HG02642 (cell line): ENCODE measurements at regions not wholly inside any gene's neighbourhood (a gene's known extent, or its start where the extent isn't known, plus 50 kb on each side); places are given as distances from the start of the nearest gene placed in this dataset.

Source experiments
- ATAC-seq: cut with Tn5 transposase; IDR thresholded peaks from one replicate; pipeline ENCODE4 v1.9.1; 2021; ENCODE audit warnings: mild to moderate bottlenecking; ENCODE audit not compliant: unreplicated experiment, poor library complexity

DNA sequence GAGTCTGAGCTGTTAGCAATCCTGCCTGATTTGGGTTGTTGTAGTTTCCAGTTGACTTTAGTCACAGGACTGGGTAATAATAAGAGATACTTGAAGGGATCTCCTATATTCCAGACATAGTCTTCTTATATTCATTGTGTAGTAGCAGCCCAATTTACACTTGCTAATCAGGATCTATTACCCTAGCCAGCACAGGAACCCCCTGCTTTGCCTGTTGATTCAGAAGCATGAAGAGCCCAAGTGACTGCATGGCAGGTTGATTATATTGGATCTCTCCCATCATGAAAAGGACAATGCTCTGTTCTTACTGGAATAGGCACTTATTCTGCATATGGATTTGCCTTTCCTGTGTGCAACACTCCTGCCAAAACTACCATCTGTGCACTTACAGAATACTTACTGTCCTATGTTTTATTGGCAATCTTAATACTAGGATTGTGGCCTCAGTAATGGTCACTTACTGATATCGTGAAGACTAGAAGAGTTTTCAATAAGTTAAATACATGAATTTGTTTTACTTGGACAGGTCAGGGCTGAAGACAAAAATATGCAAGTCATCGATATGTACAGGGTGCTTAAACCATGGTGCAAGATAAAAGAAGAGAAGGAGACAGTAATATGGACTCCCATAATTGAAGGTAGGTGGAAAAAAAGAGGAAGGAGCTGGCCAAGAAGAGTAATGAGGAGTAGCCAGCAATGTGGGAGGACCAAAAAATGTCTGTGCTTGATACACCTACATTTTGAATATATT is 304.1 kb downstream of the MCTP2 start:
- no peak for ATAC-seq

DNA sequence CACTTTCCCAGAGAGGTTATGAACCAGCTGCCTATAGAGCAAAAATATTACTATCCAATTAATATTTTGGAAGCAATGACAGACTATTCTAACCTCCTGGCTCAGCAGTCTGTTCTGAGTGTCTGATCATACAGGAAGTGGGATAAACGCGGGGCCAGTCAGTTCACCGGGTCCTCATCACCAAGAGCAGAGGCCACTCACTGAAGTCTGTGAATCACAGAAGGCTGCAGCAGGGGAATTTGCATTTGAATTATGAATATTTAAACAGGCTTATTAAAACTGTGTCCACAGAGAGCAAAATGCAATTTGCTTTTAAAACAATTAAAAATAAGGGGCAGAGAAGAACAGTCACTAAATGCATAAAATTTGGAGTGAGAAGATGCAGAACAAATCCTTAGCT is 305.2 kb downstream of the MCTP2 start:
- no peak for ATAC-seq

DNA sequence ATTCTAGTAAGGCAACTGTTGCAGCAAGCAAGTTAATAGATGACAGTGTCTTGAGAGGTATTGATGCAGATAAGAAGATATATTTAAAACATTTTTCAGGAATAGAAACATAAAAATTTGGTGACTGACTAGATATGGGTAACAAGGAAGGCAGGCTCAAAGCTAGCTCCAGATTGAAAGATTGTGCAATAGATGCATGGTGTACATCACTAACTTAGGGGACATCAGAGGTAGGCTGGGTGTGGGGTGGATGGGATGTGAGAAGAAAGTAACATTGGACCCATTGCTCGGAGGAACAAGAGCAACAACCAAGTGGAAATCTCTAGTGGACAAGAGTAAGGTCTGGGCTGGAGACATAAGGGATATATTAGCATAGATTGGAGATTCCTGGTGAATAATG is 306.9 kb downstream of the MCTP2 start:
- ATAC-seq, result no peak

DNA sequence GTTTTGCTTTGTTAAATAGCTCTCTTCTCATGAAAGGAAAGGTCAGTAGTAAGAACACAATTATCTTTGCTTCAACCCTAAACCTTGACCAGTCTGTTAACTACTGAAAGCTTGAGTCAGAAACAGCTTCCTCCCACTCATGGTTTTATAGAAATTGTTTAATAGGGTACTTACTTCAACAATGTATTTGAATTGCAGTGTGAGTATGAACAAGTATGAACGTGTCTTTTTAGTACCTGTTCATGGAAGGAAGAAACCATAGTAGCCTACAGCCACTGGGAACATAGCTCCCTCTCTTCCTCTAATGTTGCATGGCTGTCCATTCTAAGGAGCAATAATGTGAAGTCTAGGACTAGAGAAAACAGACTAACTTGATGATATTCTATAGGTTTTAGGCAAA is 311.0 kb downstream of the MCTP2 start:
- no peak for ATAC-seq

DNA sequence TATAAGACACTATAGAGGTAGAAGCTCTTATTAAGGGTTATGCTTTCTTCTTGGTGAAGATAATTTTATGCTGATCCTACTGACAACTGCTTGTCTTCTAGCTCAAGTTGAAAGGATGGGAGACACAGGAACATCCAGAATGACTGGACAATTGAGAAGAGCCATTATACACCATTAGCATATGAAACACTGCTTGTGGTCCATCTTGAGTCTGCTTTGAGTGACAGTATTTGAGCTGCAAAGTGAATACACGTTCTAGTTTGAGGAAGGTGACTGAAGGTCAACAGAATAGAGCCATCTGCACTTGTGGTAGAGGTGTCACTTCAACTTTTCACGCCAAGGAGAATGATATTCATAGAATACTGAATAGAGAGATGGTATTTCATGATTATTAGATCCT is 315.4 kb downstream of the MCTP2 start:
- ATAC-seq, result no peak

DNA sequence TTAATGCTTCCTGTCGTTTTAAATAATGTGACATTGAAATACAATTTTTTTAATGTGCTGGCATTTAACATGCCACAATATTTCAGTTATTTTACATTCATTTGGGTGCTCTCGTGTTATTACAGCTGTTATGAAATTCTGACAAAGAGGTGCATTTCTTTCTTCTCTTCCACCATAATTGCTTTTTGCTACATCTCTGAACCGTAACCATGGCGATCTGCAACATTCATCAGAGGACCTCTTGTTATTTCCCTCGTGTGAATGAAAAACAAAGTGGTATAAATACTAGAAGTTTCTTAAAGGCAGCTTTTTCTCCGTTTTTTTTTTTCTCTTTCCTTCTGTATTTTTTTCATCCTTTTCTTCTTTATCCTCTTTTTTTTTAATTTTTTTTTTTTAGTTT is 316.4 kb downstream of the MCTP2 start:
- ATAC-seq, result no peak

DNA sequence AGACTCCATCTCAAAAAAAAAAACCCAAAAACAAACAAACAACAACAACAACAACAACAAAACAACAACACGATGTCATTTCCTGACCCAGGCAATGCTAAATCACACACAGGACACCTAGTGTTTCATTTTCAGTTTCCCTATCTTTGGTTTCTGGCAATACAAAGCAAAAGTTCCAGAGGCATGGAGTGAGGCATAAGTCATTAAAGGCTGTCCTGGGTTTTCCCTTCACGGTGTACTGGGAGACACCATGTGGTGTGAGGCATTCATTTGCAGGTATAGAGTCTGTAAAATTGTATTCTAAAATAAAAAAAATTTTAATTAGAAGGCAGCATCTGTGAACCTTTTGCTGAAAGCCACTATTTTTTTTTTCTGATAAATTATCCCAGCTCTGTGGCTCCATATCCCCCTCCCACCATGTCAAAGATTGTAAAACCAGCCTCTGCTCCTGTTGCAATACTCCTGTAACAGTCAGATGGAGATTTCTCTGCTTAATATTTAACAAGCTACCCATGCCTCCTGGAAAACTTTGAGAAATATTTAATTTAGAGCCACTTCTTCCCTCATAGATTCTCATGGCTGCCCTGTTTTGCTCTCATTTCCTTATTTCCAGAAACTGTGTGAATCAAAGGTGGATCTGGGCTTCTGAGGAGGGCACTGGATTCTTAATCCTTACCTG is 324.6 kb downstream of the MCTP2 start:
- no peak for ATAC-seq

DNA sequence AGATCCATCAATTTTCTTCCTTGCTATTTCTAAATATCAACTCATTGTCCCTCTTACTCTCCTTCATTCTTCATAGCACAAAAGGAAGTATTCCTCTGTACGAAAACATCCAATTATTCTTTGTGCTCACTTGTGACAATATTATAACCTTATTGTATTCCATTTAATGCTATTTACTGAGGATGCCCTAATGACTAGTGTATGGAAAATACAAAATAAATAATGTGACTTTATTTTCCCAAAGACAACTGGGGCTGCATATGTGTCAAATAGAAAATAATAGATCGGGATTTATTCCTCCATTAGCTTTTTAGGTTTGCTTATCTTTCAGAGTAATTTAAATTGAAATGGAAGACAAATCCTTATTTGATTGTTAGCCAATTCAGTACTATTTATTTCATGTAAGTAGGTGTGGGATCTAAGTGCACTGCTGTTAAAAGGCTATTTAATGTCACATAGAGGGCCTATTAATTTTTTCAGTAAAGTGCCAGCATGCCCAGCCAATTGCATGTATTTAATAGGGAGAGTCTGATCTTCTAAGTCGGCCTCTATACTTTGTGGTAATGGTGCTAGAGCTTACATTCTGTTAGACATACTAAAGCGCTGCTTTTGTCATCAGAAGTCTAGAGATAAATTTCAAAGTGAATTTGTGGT is 329.8 kb downstream of the MCTP2 start:
- ATAC-seq, result no peak

DNA sequence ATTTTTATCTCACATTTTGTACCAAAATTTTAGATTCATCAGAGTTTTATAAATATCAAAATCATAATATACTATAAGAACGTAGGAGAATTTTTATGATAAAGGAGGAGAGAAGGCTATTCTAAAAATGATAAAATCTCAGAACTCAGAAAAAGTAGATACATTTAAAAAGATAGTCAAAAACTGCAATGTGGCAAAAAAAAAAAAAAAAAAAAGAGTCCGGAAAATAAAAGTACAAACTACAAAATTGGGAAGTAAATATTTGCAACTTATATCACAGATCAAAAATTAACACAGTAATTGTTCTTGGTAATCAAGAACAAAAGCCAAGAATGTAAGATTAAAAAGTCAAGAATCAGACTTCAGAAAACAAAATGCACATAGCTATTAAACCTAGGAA is 332.1 kb downstream of the MCTP2 start:
- ATAC-seq, result no peak

DNA sequence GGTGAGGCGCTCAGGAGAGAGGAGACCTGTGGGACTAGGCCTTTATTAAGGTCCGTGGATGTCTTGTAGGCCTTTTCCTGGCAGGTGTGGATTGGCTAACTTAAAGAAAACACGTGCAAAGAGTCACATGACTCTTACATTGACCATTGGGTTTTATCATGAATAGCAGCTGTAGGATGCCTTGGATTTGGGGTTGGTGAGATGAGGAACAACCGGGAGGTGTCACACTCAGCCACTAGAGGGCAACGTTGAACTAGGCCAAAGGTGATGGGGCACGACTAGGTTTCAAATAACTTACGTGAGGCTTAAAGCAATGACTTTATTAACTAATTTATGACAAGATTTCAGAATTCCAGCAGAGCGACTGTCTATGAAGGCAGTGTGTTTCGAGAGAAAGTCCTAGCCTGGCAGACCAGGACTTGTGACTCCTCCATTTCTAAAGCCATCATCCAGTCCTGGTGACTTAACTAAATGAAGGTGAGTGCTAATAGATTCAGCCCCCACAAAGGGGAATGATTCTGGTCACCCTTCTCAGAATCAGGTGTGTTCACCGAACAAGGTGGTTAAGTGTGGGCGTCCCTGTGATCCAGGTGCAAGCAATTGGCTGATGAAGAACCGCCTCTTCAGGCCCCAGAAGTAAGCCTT is 345.6 kb downstream of the MCTP2 start:
- peak; percentile 84 for ATAC-seq

DNA sequence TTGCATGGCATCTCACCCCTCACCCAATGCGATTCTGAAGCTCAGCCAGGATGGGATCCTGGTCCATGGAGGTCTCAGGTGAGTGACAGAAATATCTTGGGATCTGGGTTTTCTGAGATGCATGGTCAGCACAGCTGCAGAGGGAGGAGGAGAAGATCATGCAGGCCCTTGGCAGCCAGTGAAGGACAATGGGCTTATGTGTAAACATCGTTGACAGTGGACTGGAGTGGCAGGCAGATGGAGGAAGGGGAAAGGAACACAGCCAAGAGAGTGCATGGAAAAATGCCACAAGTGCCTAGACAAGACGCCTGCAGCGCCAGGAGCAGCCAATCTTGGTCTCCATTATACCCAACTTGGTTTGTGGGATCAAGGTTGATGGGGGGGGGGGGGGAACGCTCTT is 347.9 kb downstream of the MCTP2 start:
- ATAC-seq, result no peak

DNA sequence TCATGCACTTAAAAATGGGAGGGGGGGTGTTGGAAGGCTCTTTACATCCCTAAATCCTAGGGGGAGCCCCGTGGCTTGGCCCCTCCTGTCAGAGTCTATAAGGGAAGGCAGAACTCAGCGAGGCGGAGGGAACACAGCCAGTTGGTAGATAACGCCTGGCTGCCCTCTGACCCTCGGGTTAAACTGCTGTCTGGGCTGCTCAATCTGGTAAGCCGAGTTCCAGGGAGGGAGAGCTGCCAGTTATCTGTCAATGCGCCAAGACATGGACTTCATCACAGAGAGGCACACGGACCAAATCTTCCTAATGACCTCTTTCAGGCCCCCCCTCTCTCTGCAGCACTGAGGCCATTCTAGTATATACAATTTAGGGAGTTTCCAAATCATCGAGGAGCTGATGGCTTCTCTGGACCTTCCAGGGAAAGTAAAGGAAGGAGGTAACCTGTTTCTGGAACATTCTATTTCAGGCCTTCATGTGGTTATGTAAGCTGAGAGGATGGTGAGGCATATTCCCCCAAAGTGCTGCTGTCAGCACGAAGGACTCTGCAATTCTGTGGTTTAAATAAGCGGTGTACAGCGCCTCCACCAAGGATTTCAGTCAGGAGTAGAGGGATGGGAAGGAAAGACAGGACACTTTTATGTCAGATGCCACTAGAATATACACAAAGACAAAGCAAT is 349.0 kb downstream of the MCTP2 start:
- ATAC-seq, result no peak

DNA sequence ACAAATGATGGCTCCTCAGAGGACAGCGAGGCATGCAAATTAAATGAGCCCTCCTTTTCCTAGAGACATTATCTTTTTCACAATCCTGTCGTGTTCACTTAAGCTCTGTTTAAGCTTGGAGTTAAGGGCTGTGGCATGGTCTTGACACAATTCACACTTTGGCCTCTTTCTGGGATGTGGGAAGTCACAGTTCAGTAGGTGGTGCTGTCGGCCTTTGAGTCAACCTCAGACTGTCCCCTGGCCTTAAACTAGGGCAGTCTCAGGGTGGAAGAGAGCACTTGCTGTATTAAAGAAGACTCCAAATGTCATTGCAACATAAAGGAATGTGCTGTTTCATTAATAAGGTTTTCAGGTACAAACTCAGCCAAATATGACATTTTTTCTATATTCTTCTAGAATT is 351.0 kb downstream of the MCTP2 start:
- peak; percentile 51 for ATAC-seq

DNA sequence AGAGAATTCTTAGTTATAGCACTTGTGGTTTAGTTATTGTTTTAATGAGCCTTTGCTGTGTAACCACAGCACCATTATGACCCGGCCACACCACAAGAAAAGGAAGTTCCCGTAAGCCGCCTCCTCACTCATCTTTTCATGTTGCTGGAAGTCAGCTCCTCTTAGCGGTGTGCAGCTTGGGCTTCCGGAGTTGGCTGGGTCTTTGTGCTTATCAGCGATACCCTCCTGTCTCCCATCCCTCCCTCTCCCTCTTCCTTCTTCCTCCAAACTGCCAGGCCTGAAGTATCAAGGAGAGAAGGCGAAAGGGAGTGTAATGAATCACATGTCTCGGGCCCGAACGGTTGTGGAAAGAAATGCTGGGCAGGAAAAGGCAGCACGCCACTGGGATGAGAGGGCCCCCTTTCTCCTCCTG is 353.5 kb downstream of the MCTP2 start:
- ATAC-seq, result peak; percentile 85

DNA sequence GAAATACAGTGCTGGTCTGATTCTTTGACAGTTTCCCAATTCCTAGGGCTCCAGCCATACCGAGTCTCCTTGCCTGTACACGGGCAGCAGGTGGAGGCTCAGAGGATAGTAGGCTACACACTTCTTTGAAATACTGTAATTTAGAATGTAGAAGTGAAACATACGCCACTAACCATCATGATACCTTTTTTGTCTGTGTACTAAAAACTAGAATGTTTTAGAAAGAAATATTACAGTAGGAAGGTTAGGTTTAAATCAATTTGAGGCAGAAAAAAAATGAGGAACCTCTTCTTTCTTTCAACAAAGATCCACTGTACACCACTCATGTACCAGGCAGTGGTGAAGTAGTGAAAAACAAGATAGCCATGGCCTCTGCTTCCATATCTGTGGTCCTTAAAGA is 354.7 kb downstream of the MCTP2 start:
- peak; percentile 70 for ATAC-seq

DNA sequence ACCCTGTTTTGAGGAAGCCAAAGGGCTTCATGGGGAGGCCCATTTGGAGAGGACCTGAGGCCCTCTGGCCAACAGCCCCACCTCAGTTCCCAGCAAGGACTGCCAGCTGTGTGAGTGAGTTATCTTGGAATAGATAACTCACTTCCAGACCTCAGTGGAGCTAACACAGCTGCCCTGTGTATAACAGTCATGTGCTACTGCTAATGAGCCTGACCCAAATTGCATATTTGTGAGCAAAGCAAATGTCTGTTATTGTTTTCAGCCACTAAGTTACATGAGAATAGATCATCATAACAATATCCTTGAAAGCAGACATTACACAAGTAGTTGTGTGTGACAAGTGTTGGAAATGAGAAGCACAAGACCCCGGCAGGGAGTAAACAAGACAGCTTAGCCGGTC is 355.8 kb downstream of the MCTP2 start:
- ATAC-seq, result no peak

DNA sequence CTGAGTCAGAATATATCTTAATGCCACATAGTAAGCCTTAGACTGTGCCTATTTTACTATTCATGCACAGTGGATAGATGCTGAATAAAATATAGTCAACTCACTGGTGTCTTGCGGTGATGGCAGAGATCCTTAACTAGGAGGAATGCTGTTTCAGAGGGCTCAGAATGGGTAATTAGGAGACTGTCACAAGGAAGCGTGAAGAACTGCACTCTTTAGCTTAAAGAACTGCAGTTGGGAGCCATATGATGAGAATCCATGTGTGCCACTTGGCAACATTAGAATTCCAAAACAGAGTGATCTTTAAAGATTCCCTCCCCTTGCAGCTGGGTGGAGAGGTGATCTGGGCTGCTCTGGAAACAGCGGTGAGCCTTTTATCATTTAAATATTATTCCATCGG is 357.6 kb downstream of the MCTP2 start:
- no peak for ATAC-seq

DNA sequence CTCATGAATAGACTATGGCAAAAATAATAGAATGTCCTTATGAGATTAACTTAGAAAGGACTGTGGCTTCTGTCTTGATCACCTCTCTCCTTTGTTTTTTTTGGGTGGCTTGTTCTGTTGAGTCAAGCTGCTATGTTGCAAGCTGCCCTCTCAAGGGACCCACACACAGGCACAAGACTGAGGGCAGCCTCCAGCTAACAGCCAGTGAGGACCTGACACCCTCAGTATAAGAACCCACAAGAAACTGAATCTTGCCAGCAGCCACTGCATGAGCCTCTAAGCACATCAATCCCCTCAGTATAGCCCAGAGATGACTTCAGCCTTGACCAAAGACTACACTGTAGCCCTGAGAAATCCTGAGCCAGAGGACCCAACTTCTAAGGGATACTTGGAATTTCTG is 361.1 kb downstream of the MCTP2 start:
- ATAC-seq, result no peak

DNA sequence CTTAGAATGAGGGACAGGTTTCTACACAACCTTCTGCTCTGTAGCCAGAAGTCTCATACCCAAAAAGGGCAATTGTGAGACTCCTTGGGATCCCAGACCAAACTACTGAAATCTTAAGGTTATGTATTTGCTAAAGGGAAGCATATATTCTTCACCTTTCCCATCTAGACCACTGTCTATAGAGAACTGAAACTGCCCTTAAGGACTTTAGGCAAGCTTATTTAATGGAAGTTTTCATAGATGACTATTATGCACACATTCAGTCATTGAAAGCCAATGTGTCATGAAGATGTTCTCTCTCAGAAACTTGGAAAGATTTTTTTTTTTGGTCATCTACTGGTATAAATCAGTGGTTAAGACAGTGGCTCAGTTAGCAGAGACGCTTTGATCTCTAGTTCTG is 365.3 kb downstream of the MCTP2 start:
- ATAC-seq, result no peak

DNA sequence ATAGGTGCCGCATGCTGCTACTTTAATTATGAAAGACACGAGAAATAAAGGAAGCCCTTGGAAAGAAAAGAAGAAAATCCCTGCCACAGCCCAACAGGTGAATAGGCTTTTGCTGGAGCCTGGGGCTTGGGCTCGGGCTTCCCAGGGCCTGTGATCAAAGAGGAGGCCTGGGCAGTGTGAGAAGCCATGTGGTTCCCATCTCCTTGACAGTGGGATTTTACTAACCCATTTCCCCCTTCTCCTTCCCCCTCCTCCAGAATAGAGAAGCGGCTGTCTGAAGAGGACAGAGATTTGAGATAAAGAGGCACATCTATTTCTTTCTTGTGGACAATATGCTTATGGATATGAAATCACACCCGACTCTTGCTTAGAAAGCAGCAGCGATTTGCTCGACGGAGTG is 369.1 kb downstream of the MCTP2 start:
- ATAC-seq, result no peak
